DND-41 (cell line): ENCODE measurements at regions not wholly inside any gene's neighbourhood (a gene's known extent, or its start where the extent isn't known, plus 50 kb on each side); places are given as distances from the start of the nearest gene placed in this dataset.
A peak's percentile ranks its signal among the peaks of the same experiment; 100 is the strongest.

Experiments used
- ATAC-seq: fragments of 200-7000 bp; cut with Tn5 transposase; 3 replicates; pipeline ENCODE4 v1.9.1; 2021; ENCODE audit warnings: low read depth; ENCODE audit not compliant: insufficient read depth
- DNase-seq: peaks from one replicate; pipeline ENCODE4 v3.0.0-alpha.2; 2020
- H2AFZ ChIP-seq: 2 replicates; pipeline ENCODE4 v1.6.0; 2012; ENCODE audit warnings: low read depth, low read length
- H3K27ac ChIP-seq: 2 replicates; pipeline ENCODE4 v1.5.1; 2012; ENCODE audit warnings: low read length, inconsistent platforms
- H3K27me3 ChIP-seq: fragments of 200-600 bp; sonication (generic); 2 replicates; pipeline ENCODE4 v1.6.0; 2012; ENCODE audit warnings: low read length, mild to moderate bottlenecking, inconsistent platforms; ENCODE audit not compliant: insufficient read depth, poor library complexity
- H3K36me3 ChIP-seq: 2 replicates; pipeline ENCODE4 v1.5.1; 2012; ENCODE audit warnings: low read length, inconsistent platforms; ENCODE audit not compliant: insufficient read depth
- H3K4me1 ChIP-seq: 2 replicates; pipeline ENCODE4 v1.5.1; 2012; ENCODE audit warnings: mild to moderate bottlenecking, low read length; ENCODE audit not compliant: insufficient read depth
- H3K4me2 ChIP-seq: 2 replicates; pipeline ENCODE4 v1.6.0; 2012; ENCODE audit warnings: mild to moderate bottlenecking, moderate library complexity, low read length, inconsistent platforms; ENCODE audit not compliant: insufficient read depth
- H3K4me3 ChIP-seq, 2 experiments: fragments of 200-600 bp in 1 of 2; shearing (Covaris generic) in 1 of 2; 2 replicates each; pipeline ENCODE4 v1.5.1; 2012 to 2016; ENCODE audit warnings: inconsistent platforms in 2 of 2, low read length in 2 of 2, mild to moderate bottlenecking in 2 of 2, low read depth in 1 of 2, moderate library complexity in 1 of 2
- H3K79me2 ChIP-seq: 2 replicates; pipeline ENCODE4 v1.6.0; 2012; ENCODE audit warnings: low read length, inconsistent platforms; ENCODE audit not compliant: insufficient read depth
- H3K9ac ChIP-seq: 2 replicates; pipeline ENCODE4 v1.6.0; 2012; ENCODE audit warnings: low read depth, mild to moderate bottlenecking, inconsistent platforms, low read length, moderate library complexity
- H3K9me3 ChIP-seq: 2 replicates; pipeline ENCODE4 v1.5.1; 2012; ENCODE audit warnings: low read length, moderate library complexity, mild to moderate bottlenecking, inconsistent platforms; ENCODE audit not compliant: insufficient read depth, severe bottlenecking
- H4K20me1 ChIP-seq: 2 replicates; pipeline ENCODE4 v1.6.0; 2012; ENCODE audit warnings: low read length; ENCODE audit not compliant: insufficient read depth
- CTCF ChIP-seq: IDR thresholded peaks from 2 replicates; pipeline ENCODE4 v1.5.1; 2012; ENCODE audit warnings: borderline replicate concordance, low read length, moderate library complexity, mild to moderate bottlenecking; ENCODE audit not compliant: poor library complexity, severe bottlenecking; ENCODE audit errors: extremely low read depth
- EZH2 ChIP-seq: IDR thresholded peaks from 3 replicates; pipeline ENCODE4 v1.6.1; 2012; ENCODE audit warnings: borderline replicate concordance, low read depth, mild to moderate bottlenecking, moderate library complexity, low read length, inconsistent platforms; ENCODE audit not compliant: severe bottlenecking

- no peak overlapping the region for H3K9ac ChIP-seq
- H3K4me2 ChIP-seq: no peak overlapping the region
- TF ChIP-seq CTCF (no peak), EZH2 (no peak)
- no peak overlapping the region for H2AFZ ChIP-seq
- DNase-seq (no peak), ATAC-seq (no peak)
- H3K79me2 ChIP-seq: no peaks in the 10 kb centered on the region
- no peaks in the 10 kb centered on the region for H3K36me3 ChIP-seq
- H3K9me3 ChIP-seq: peaks cover 3% of the 10 kb centered on the region
- no peak overlapping the region for H3K4me3 ChIP-seq
- H3K4me1 ChIP-seq: peaks cover 14% of the 10 kb centered on the region
- H4K20me1 ChIP-seq: no peaks in the 10 kb centered on the region
- H3K27ac ChIP-seq: no peak overlapping the region
- no peaks in the 10 kb centered on the region for H3K27me3 ChIP-seq
Observed at GRCh38 chr3:110588906-110589305, 482.7 kb upstream of the NECTIN3 start.

- no peaks in the 10 kb centered on the region for H4K20me1 ChIP-seq
- no peaks in the 10 kb centered on the region for H3K36me3 ChIP-seq
- H3K4me1 ChIP-seq: peaks cover 19% of the 10 kb centered on the region
- no peak overlapping the region for H3K27ac ChIP-seq
- no peak overlapping the region for H3K4me2 ChIP-seq
- H3K79me2 ChIP-seq: no peaks in the 10 kb centered on the region
- peaks cover 3% of the 10 kb centered on the region for H3K9me3 ChIP-seq
- TF ChIP-seq EZH2 (no peak), CTCF (no peak)
- DNase-seq: no peak
- H3K9ac ChIP-seq: no peak overlapping the region
- ATAC-seq: no peak
- H3K27me3 ChIP-seq: no peaks in the 10 kb centered on the region
- no peak overlapping the region for H3K4me3 ChIP-seq
- H2AFZ ChIP-seq: no peak overlapping the region; the same call in 1 of the 2 replicates
Observed at GRCh38 chr3:110589341-110589740, 482.3 kb upstream of the NECTIN3 start.

- Histone ChIP-seq H3K4me1 (peaks cover 25% of the 10 kb centered on the region), H3K79me2 (no peaks in the 10 kb centered on the region), H4K20me1 (no peaks in the 10 kb centered on the region), H2AFZ (no peak overlapping the region), H3K27me3 (no peaks in the 10 kb centered on the region), H3K9me3 (peaks cover 22% of the 10 kb centered on the region), H3K9ac (peak overlapping the region; percentile 26; the same call in 1 of the 2 replicates), H3K36me3 (0 out of 2 replicates have a peak, but pooled peaks cover 4% of the 10 kb centered on the region), H3K27ac (peak overlapping the region; percentile 77), H3K4me3 (no peak overlapping the region), H3K4me2 (no peak overlapping the region)
- ATAC-seq (peak; percentile 96), DNase-seq (peak; percentile 90)
- TF ChIP-seq EZH2: no peak
- TF ChIP-seq CTCF: no peak
Observed at GRCh38 chr3:110593749-110594148, 477.9 kb upstream of the NECTIN3 start.
